ENCODE measurements at regions not wholly inside any gene's neighbourhood (a gene's known extent, or its start where the extent isn't known, plus 50 kb on each side); places are given as distances from the start of the nearest gene placed in this dataset.

GRCh38 chr13:73223372-73223781, 164.6 kb downstream of the KLF5 start:
- DNase-seq, result no peak

- DNase-seq, result no peak
Measured at GRCh38 chr13:73222627-73223305, 164.0 kb downstream of the KLF5 start.

- no peak for DNase-seq
Measured at GRCh38 chr13:73220966-73221720, 162.3 kb downstream of the KLF5 start.

- DNase-seq, result no peak
Measured at GRCh38 chr13:73218181-73218580, 159.4 kb downstream of the KLF5 start.

GRCh38 chr13:73216381-73216831, 157.6 kb downstream of the KLF5 start:
- no peak for DNase-seq

- DNase-seq, result no peak
Measured at GRCh38 chr13:73215823-73216222, 157.0 kb downstream of the KLF5 start.

- no peak for DNase-seq
Measured at GRCh38 chr13:73212482-73212881, 153.7 kb downstream of the KLF5 start.

GRCh38 chr13:73210218-73210883, 151.5 kb downstream of the KLF5 start:
- no peak for DNase-seq

GRCh38 chr13:73204952-73205351, 146.1 kb downstream of the KLF5 start:
- no peak for DNase-seq

GRCh38 chr13:73201626-73202025, 142.8 kb downstream of the KLF5 start:
- DNase-seq, result no peak

GRCh38 chr13:73198991-73199411, 140.2 kb downstream of the KLF5 start:
- DNase-seq, result no peak

- DNase-seq, result no peak
Measured at GRCh38 chr13:73195091-73195490, 136.3 kb downstream of the KLF5 start.

GRCh38 chr13:73194310-73194709, 135.5 kb downstream of the KLF5 start:
- DNase-seq, result no peak

- no peak for DNase-seq
Measured at GRCh38 chr13:73193554-73193953, 134.7 kb downstream of the KLF5 start.

GRCh38 chr13:73190477-73190876, 131.7 kb downstream of the KLF5 start:
- no peak for DNase-seq

- no peak for DNase-seq
Measured at GRCh38 chr13:73189776-73190175, 131.0 kb downstream of the KLF5 start.

- DNase-seq, result no peak
Measured at GRCh38 chr13:73189362-73189761, 130.6 kb downstream of the KLF5 start.

GRCh38 chr13:73187106-73187505, 128.3 kb downstream of the KLF5 start:
- DNase-seq, result no peak

GRCh38 chr13:73179650-73180274, 121.0 kb downstream of the KLF5 start:
- DNase-seq, result no peak

- DNase-seq, result no peak
Measured at GRCh38 chr13:73177916-73178565, 119.2 kb downstream of the KLF5 start.

- DNase-seq, result no peak
Measured at GRCh38 chr13:73177017-73177416, 118.2 kb downstream of the KLF5 start.

- no peak for DNase-seq
Measured at GRCh38 chr13:73174521-73175010, 115.8 kb downstream of the KLF5 start.
